Osteoblast (primary cell): ENCODE measurements at regions not wholly inside any gene's neighbourhood (a gene's known extent, or its start where the extent isn't known, plus 50 kb on each side); places are given as distances from the start of the nearest gene placed in this dataset.
"Not testable (repeated sequence)": the region's sequence is repeated elsewhere in the genome, so short reads cannot be mapped to it uniquely, and the experiment has no call there.

Experiments
- DNase-seq: peaks from one replicate; pipeline ENCODE4 v3.0.0; 2011; ENCODE audit warnings: low spot score, mixed read lengths; ENCODE audit not compliant: insufficient read length; ENCODE audit errors: missing footprints
- H2AFZ ChIP-seq: 2 replicates; pipeline ENCODE4 v1.6.0; 2011; ENCODE audit warnings: mild to moderate bottlenecking, low read length
- H3K27ac ChIP-seq: 2 replicates; pipeline ENCODE4 v1.5.1; 2011; ENCODE audit warnings: mild to moderate bottlenecking, low read depth, low read length, moderate library complexity
- H3K27me3 ChIP-seq: 2 replicates; pipeline ENCODE4 v1.6.0; 2012; ENCODE audit warnings: mild to moderate bottlenecking, control low read depth, inconsistent platforms, low read length, moderate library complexity; ENCODE audit not compliant: insufficient read depth
- H3K36me3 ChIP-seq: 2 replicates; pipeline ENCODE4 v1.5.1; 2011; ENCODE audit warnings: mild to moderate bottlenecking, low read length, control low read depth, moderate library complexity; ENCODE audit not compliant: insufficient read depth
- H3K4me1 ChIP-seq: 2 replicates; pipeline ENCODE4 v1.5.1; 2011; ENCODE audit warnings: mild to moderate bottlenecking, low read length, control low read depth, moderate library complexity; ENCODE audit not compliant: insufficient read depth
- H3K4me2 ChIP-seq: 2 replicates; pipeline ENCODE4 v1.6.0; 2011; ENCODE audit warnings: mild to moderate bottlenecking, low read length; ENCODE audit not compliant: insufficient read depth
- H3K4me3 ChIP-seq: fragments of 200-600 bp; sonication (generic); 3 replicates; pipeline ENCODE4 v1.5.1; 2012; ENCODE audit warnings: mild to moderate bottlenecking, low read length, inconsistent platforms; ENCODE audit not compliant: insufficient read depth
- H3K79me2 ChIP-seq: 2 replicates; pipeline ENCODE4 v1.6.0; 2012; ENCODE audit warnings: mild to moderate bottlenecking, low read length, control low read depth, inconsistent platforms; ENCODE audit not compliant: insufficient read depth
- H3K9me3 ChIP-seq: 2 replicates; pipeline ENCODE4 v1.5.1; 2011; ENCODE audit warnings: low read depth, low read length, control low read depth
- H4K20me1 ChIP-seq: 2 replicates; pipeline ENCODE4 v1.6.0; 2012; ENCODE audit warnings: mild to moderate bottlenecking, low read length, control low read depth; ENCODE audit not compliant: insufficient read depth
- TF ChIP-seq, protein P1 (sequence below): IDR thresholded peaks from 2 replicates; pipeline ENCODE4 v1.5.1; 2011; ENCODE audit warnings: mild to moderate bottlenecking, low read depth, low read length, moderate library complexity; ENCODE audit errors: extremely low read depth

GRCh38 chr15:62278534-62278933 is 113.4 kb upstream of the C2CD4B start:
- no peaks in the 10 kb centered on the region for H3K4me1 ChIP-seq
- no peaks in the 10 kb centered on the region for H3K36me3 ChIP-seq
- H3K27ac ChIP-seq: no peak overlapping the region
- TF ChIP-seq, protein P1, sequence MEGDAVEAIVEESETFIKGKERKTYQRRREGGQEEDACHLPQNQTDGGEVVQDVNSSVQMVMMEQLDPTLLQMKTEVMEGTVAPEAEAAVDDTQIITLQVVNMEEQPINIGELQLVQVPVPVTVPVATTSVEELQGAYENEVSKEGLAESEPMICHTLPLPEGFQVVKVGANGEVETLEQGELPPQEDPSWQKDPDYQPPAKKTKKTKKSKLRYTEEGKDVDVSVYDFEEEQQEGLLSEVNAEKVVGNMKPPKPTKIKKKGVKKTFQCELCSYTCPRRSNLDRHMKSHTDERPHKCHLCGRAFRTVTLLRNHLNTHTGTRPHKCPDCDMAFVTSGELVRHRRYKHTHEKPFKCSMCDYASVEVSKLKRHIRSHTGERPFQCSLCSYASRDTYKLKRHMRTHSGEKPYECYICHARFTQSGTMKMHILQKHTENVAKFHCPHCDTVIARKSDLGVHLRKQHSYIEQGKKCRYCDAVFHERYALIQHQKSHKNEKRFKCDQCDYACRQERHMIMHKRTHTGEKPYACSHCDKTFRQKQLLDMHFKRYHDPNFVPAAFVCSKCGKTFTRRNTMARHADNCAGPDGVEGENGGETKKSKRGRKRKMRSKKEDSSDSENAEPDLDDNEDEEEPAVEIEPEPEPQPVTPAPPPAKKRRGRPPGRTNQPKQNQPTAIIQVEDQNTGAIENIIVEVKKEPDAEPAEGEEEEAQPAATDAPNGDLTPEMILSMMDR: no peak
- DNase-seq: no peak
- H4K20me1 ChIP-seq: no peaks in the 10 kb centered on the region
- H3K4me2 ChIP-seq: no peak overlapping the region
- no peak overlapping the region for H2AFZ ChIP-seq
- H3K27me3 ChIP-seq: peaks cover 50% of the 10 kb centered on the region
- H3K4me3 ChIP-seq: no peak overlapping the region
- H3K9me3 ChIP-seq: no peaks in the 10 kb centered on the region
- H3K79me2 ChIP-seq: no peaks in the 10 kb centered on the region

- no peaks in the 10 kb centered on the region for H4K20me1 ChIP-seq
- H2AFZ ChIP-seq: no peak overlapping the region
- TF ChIP-seq, protein P1: no peak
- H3K9me3 ChIP-seq: no peaks in the 10 kb centered on the region
- H3K27me3 ChIP-seq: peaks cover 47% of the 10 kb centered on the region
- no peaks in the 10 kb centered on the region for H3K36me3 ChIP-seq
- no peak for DNase-seq
- no peak overlapping the region for H3K27ac ChIP-seq
- no peaks in the 10 kb centered on the region for H3K79me2 ChIP-seq
- no peak overlapping the region for H3K4me2 ChIP-seq
- no peaks in the 10 kb centered on the region for H3K4me1 ChIP-seq
- no peak overlapping the region for H3K4me3 ChIP-seq
Measured at GRCh38 chr15:62279041-62279440, 114.0 kb upstream of the C2CD4B start.

GRCh38 chr15:62280625-62281024 is 115.5 kb upstream of the C2CD4B start:
- H3K27me3 ChIP-seq: peaks cover 60% of the 10 kb centered on the region
- H3K36me3 ChIP-seq: no peaks in the 10 kb centered on the region
- DNase-seq: no peak
- TF ChIP-seq, protein P1: no peak
- no peak overlapping the region for H3K27ac ChIP-seq
- no peaks in the 10 kb centered on the region for H3K9me3 ChIP-seq
- no peak overlapping the region for H3K4me3 ChIP-seq
- no peak overlapping the region for H2AFZ ChIP-seq
- no peaks in the 10 kb centered on the region for H3K4me1 ChIP-seq
- no peak overlapping the region for H3K4me2 ChIP-seq
- H3K79me2 ChIP-seq: no peaks in the 10 kb centered on the region
- no peaks in the 10 kb centered on the region for H4K20me1 ChIP-seq

- H3K4me3 ChIP-seq, H3K4me1 ChIP-seq, H2AFZ ChIP-seq, DNase-seq, H4K20me1 ChIP-seq, H3K4me2 ChIP-seq, H3K9me3 ChIP-seq, H3K27ac ChIP-seq, H3K36me3 ChIP-seq, H3K79me2 ChIP-seq: not testable (repeated sequence)
- peaks cover 65% of the 10 kb centered on the region for H3K27me3 ChIP-seq
Measured at GRCh38 chr15:62281801-62282200, 116.7 kb upstream of the C2CD4B start.
